ENCODE measurements at regions not wholly inside any gene's neighbourhood (a gene's known extent, or its start where the extent isn't known, plus 50 kb on each side); places are given as distances from the start of the nearest gene placed in this dataset.

- no peaks in the 10 kb centered on the region for H3K27me3 ChIP-seq (replicated peaks; ENCODE audit: control insufficient read depth, insufficient read depth, low read length)
- H3K36me3 ChIP-seq (ENCODE audit: control insufficient read depth, insufficient read depth, low read length): no peaks in the 10 kb centered on the region
- no TSS peak for BruUV-seq (replicated peaks)
- no peak overlapping the region for H3K4me3 Mint-ChIP-seq (ENCODE audit: unreplicated experiment)
- intact Hi-C loops (cut with micrococcal nuclease; ENCODE audit: unreplicated experiment): no loop called here
- peaks cover 11% of the 10 kb centered on the region for H3K4me1 ChIP-seq
- no peak overlapping the region for H3K27ac Mint-ChIP-seq (ENCODE audit: unreplicated experiment)
- H3K4me1 Mint-ChIP-seq (ENCODE audit: low read depth, unreplicated experiment): peaks cover 17% of the 10 kb centered on the region
- no peaks in the 10 kb centered on the region for H3K9me3 ChIP-seq
- ChIA-PET CTCF (interaction anchor here (0.6 kb wide), 1 partner anchor 690 kb away, joined by 6 read pairs; no protein-coding TSS in a partner anchor), POLR2A (no interaction called here)
- no peak overlapping the region for H3K4me3 ChIP-seq (ENCODE audit: low read depth, low read length)
- no peaks in the 10 kb centered on the region for H3K27me3 Mint-ChIP-seq (ENCODE audit: insufficient read depth, unreplicated experiment)
- DNase-seq: no peak
- H3K9me3 Mint-ChIP-seq (ENCODE audit: unreplicated experiment): no peaks in the 10 kb centered on the region
- TF ChIP-seq CTCF (IDR thresholded peaks at IDR 0.05; ENCODE audit: insufficient read depth in 1 of 2, low read depth in 1 of 2, low read length in 1 of 2, severe bottlenecking in 1 of 2, unreplicated experiment in 1 of 2): no peak
- no peaks in the 10 kb centered on the region for H3K36me3 Mint-ChIP-seq (ENCODE audit: insufficient read depth, unreplicated experiment)
Observed at GRCh38 chr10:3898821-3899220, 113.8 kb upstream of the KLF6 start.

GRCh38 chr10:3897156-3897555 lies 112.1 kb upstream of the KLF6 start:
- no TSS peak for BruUV-seq (replicated peaks)
- H3K9me3 ChIP-seq: no peaks in the 10 kb centered on the region
- H3K27ac Mint-ChIP-seq (ENCODE audit: unreplicated experiment): no peak overlapping the region

GRCh38 chr10:3896161-3896560 lies 111.2 kb upstream of the KLF6 start:
- no peaks in the 10 kb centered on the region for H3K36me3 ChIP-seq (ENCODE audit: control insufficient read depth, insufficient read depth, low read length)
- H3K27me3 ChIP-seq (replicated peaks; ENCODE audit: control insufficient read depth, insufficient read depth, low read length): no peaks in the 10 kb centered on the region
- CTCF ChIA-PET: no interaction called here
- Mint-ChIP-seq H3K36me3 (ENCODE audit: insufficient read depth, unreplicated experiment) (no peaks in the 10 kb centered on the region), H3K4me3 (ENCODE audit: unreplicated experiment) (no peak overlapping the region), H3K9me3 (ENCODE audit: unreplicated experiment) (no peaks in the 10 kb centered on the region), H3K27me3 (ENCODE audit: insufficient read depth, unreplicated experiment) (no peaks in the 10 kb centered on the region), H3K4me1 (ENCODE audit: low read depth, unreplicated experiment) (peaks cover 15% of the 10 kb centered on the region), H3K27ac (ENCODE audit: unreplicated experiment) (no peak overlapping the region)
- DNase-seq: no peak
- H3K4me3 ChIP-seq (ENCODE audit: low read depth, low read length): no peak overlapping the region
- TF ChIP-seq CTCF (IDR thresholded peaks at IDR 0.05; ENCODE audit: insufficient read depth in 1 of 2, low read depth in 1 of 2, low read length in 1 of 2, severe bottlenecking in 1 of 2, unreplicated experiment in 1 of 2): no peak
- no peaks in the 10 kb centered on the region for H3K9me3 ChIP-seq
- peaks cover 15% of the 10 kb centered on the region for H3K4me1 ChIP-seq
- POLR2A ChIA-PET: no interaction called here
- intact Hi-C loops (cut with micrococcal nuclease; ENCODE audit: unreplicated experiment): no loop called here
- no TSS peak for BruUV-seq (replicated peaks)

More at GRCh38 chr10:3897156-3897555, 112.1 kb upstream of the KLF6 start:
- H3K4me1 ChIP-seq: peaks cover 8% of the 10 kb centered on the region; the same call in 1 of the 2 replicates
- POLR2A ChIA-PET: no interaction called here
- no peaks in the 10 kb centered on the region for H3K27me3 Mint-ChIP-seq (ENCODE audit: insufficient read depth, unreplicated experiment)
- no peak for DNase-seq
- intact Hi-C loops (cut with micrococcal nuclease; ENCODE audit: unreplicated experiment): no loop called here
- H3K27me3 ChIP-seq (replicated peaks; ENCODE audit: control insufficient read depth, insufficient read depth, low read length): no peaks in the 10 kb centered on the region
- H3K36me3 Mint-ChIP-seq (ENCODE audit: insufficient read depth, unreplicated experiment): no peaks in the 10 kb centered on the region
- TF ChIP-seq CTCF (IDR thresholded peaks at IDR 0.05; ENCODE audit: insufficient read depth in 1 of 2, low read depth in 1 of 2, low read length in 1 of 2, severe bottlenecking in 1 of 2, unreplicated experiment in 1 of 2): no peak
- no peaks in the 10 kb centered on the region for H3K9me3 Mint-ChIP-seq (ENCODE audit: unreplicated experiment)
- H3K4me3 ChIP-seq (ENCODE audit: low read depth, low read length): no peak overlapping the region
- no peak overlapping the region for H3K4me3 Mint-ChIP-seq (ENCODE audit: unreplicated experiment)
- CTCF ChIA-PET: no interaction called here
- no peaks in the 10 kb centered on the region for H3K36me3 ChIP-seq (ENCODE audit: control insufficient read depth, insufficient read depth, low read length)
- H3K4me1 Mint-ChIP-seq (ENCODE audit: low read depth, unreplicated experiment): peaks cover 11% of the 10 kb centered on the region
